SIG-M5 treated with dmso at 0.1 percent for 504 hours (cell line): ENCODE measurements at regions not wholly inside any gene's neighbourhood (a gene's known extent, or its start where the extent isn't known, plus 50 kb on each side); places are given as distances from the start of the nearest gene placed in this dataset.

Experiments
- DNase-seq: peaks from one replicate; lab custom pipeline; 2025; ENCODE audit not compliant: unreplicated experiment; lab: John Stamatoyannopoulos, UW

DNA sequence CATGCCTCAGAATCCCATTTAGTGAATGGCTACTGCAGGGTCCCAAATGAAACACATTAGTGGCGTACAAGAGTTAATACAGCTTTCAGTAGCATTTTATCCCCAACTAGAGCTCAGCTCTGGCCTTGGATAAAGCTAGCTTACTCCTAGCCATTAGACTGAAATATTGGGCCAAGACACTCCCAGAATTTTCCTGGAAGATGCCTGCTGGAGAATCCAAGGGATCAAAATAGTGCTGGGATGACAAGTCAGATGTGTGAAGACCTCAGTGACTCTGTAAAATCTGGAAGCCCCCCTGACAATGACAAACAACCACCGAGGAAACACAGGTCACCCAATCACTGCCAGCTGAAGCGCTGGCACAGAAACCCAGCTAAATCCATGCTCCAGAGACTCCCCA lies 303.1 kb upstream of the SORL1-AS1 start:
- no peak for DNase-seq

DNA sequence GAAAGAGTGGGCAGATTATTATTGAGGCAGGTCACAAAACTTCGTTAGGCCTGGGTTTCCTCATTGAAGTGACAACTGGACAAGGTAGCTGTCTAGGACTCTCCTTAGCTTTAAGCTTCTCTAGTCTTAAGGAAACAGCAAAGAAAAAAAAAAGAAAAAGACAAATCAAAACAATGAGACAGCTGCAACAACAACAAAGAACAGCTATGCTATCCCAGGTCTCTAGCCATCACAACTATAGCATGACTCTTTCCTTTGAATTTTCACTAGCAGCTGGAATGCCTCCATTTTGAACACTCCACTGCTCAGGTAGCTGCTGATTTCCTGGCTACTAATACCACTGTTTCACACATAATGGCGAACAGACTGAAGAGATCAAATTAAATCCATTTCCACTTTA lies 302.4 kb upstream of the SORL1-AS1 start:
- no peak for DNase-seq

DNA sequence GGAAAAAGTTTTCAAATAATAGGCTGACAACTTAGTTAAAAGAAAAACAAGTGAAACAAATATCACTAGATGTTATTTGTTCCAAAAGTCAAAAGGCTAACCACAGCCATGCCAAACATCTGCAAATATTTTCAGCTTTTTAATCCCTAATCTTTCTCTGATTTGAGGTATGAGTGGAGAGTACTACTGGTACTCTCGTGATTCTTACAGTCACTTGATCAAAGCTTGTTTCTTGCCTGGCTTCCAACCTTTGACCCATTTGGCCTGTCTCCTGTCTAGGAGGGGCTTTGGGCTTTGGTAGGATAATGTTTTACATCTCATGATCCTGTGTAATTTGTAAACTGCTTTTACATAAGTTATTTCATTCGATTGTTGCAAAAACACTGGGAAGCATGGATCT lies 301.8 kb upstream of the SORL1-AS1 start:
- DNase-seq: no peak

DNA sequence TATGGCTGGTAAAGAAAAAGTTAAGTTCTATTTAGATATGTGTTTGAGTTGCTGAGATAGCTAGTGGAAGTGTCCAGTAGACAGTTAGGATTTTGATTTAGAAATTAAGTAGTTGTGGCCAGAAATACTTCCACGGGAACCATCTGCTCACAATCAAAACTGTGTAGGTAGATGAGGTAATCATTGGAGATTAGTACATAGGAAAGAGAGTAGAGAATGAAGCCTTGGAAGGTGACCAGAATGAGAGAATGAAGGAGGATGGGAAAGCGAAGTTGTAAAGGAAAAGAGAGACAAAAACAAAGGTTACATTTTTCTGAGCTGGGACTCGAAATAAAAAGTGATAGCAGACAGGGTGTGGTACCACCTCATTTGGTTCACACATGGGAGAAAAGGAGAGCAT lies 296.9 kb upstream of the SORL1-AS1 start:
- DNase-seq: no peak

DNA sequence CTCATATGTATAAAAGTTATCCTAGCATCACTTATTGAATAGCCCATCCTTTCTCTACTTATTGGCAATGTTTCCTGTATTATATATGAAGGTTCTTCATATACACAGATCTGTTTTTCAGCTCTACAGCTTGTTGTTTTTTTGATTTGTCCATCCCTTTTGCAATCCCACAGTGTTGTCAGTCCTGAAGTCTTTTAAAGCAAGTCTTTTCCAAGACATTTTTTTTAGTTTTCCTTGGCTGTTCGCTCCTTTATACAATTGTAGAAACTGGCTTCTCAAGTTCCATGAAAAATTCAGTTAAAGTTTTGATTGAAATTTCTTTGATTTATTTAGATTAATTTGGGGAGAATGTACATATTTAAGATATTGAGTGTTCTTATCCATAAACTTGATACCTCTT lies 295.3 kb upstream of the SORL1-AS1 start:
- no peak for DNase-seq

DNA sequence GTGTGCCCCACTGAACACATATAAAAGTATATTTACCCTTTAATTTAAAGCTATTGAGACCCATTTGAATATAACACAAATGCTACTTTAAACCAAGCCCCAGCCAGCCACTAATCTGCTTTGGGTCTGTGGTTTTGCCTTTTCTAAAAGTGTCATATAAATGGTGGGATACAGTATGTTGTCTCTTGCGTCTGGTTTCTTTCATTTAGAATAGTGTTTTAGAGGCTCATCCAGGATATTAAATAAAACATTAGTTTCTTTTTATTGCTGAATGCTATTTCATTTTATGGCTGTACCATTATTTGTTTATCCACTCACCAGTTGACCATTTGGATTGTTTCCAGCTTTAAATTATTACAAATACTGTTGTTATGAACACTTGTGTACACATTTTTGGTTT lies 290.5 kb upstream of the SORL1-AS1 start:
- no peak for DNase-seq

DNA sequence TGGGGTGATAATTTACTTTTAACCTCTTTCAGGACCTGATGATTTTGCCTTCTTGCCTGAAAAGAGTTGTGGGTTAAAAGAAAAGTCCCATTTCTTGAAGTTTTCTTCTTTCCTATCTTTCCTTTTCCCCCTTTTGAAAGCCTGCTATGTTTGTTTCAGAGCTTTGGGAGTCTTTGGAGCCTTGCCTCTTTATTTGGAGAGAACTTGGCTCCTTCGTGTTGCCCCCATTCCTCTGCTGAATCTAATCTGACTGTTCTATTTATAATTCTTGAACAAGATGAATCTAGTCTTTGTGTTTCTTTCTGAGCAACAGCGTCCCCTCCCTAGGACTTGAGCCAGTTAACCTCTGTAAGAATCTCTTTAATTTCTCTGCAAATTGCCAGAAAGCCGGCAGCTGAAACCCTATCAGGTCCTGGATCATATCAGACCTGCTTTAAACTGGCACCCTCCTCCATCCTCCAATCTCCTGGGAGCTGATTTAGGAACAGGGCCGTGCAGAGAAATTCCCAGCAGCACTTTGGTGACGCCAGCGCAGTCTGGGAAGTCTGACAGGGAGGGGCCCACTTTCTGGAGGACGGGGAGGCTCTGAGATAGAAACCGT lies 289.1 kb upstream of the SORL1-AS1 start:
- no peak for DNase-seq

DNA sequence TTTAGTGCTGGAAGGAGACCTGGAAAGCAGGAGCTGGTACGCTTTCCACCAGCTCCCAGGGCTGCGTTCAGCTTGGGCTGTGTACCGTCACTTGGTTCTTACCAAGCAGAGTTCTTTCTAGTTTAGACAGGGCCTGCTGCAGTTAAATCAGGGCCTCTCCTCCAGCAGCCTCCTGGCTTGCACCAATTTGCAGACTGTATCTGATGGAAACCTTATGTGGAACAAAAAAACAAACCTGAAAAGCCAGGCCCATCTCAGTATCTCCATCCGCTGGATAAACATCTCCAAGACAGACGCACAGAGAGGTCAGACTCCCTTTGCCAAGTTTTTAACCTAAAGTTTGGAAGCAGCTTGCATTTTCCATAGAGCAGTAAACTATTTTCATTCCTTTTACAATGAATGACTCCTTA lies 288.6 kb upstream of the SORL1-AS1 start:
- DNase-seq: no peak

DNA sequence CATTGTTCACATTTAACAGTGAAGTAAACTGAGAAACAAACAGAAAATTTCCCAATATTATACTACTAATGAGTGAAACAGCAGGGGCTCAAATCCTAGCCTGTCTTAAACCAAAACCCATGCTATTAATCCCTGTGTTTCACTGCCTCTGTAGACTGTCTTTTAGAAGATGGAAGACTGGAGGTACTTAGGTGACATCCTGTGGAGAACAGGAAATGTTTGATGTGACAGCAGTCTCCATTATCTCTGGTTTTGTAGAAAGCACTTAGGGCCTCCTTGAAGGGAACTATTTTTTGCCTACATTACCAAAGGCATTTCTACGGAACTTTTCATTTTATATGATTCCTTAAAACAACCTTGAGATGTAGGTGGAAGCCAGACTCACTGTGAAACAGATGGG lies 288.1 kb upstream of the SORL1-AS1 start:
- no peak for DNase-seq

DNA sequence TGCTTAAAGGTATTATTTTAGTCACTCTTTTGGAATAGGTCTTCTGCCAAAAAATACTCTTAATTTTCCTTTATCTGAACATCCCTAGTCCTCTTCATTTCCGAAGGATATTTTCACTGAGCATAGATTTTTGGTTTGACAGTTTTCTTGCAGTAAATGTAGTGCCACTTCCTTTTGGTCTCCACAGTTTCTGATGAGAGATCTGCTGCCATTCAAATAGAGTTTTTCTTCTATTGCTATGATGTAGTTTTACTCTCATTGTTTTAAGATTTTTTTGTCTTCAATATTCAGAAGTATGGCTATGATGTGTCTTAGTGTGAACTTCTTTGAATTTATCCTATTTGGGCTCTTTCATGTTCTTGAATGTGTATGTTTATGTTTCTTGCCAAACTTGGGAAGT lies 281.1 kb upstream of the SORL1-AS1 start:
- DNase-seq: no peak

DNA sequence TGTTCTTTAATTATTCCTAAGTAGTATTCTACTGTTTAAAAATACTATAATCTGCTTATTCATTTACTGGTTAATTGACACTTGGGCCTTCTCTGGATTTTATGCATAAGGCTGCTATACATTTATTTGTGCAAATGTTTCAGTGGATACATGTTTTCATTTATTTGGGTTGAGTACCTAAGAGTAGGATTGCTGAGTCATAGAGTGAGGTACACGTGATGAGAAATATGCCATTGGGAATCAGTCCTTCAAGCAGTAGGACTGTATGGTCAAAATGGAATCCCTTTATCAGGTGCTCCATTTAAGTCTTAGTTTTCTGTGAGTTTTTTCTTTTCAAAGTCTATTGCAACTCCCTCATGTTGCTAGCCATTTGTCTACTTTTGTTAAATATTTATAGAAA lies 275.2 kb upstream of the SORL1-AS1 start:
- DNase-seq: no peak

DNA sequence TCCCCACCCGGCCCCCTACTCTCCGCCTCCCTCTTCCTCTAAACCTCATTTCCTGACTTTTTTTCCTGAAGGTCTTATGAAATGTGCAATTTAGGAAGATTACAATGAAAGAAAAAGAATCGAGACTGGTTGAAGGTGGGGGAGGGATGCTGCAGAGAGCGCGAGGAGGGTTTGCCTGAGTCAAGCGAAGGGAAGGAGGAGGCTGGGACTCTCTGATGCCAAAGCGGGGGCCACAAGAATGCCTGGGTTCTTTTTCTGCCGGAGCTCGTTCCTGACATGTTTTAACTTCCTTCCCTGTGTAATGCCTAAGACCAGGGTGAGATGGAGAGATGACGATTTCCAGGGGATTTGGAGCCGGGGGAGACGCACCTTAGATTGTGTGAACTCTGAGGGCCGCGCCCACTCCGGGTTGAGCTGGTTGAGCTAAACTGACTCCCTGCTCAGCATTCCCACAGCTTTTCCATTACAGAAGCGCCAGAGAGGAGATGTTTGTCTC lies 270.5 kb upstream of the SORL1-AS1 start:
- no peak for DNase-seq

DNA sequence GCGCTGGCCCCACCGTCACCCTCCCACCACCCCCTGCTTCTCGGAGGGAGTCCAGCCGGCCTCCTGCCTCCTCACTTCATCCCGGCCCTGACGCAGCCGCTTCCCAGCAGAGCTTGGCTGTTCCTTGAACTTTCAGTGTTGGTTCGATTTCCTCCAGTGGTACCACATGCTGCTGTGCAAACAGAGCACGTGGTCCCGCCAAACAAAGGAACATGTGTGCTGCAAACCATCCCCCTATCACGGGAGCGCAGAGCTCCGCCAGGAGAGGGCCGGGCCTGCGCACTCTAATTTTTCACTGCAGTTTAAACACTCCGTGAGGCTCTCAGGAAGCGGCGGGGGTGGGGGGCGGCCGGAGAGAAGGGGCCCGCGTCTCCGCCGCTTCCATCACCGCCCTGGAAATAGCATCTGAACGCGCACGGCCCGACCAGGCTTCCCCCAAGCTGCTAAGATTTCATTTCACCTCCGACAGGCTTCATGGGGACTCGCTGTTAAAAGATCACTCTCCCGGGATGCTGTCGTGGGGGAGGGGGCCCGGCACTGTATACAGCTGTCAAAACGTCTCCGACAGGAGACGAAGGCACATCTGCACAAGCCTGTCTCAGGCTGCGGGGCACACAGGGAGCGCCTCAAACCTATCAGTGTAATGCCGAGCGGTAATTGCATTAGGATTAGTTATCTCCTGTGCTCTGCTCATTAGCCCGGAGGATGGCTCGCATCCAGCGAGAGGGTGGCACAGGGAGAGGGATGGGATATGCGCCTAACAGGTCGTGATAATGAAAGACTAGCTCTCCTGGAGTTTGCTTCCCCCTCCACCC lies 269.9 kb upstream of the SORL1-AS1 start:
- no peak for DNase-seq

DNA sequence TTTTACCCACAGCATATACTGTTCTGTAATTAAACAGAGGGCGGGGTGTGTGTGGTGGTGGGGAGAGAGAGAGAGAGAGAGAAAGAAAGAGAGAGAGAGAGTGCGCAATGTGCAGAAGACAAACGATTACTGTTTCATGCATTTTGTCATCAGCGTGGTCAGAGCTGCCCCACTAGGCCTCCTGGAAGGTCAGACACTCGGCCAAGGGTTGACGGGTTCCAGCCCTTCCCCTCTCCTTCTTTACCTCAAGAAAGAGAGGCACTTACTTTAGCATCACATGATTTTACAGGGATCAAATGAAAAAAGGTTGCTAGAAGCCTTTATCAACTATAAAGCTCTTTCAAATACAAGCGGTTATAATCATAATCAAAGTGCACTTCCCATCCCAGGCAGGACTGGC lies 269.2 kb upstream of the SORL1-AS1 start:
- no peak for DNase-seq

DNA sequence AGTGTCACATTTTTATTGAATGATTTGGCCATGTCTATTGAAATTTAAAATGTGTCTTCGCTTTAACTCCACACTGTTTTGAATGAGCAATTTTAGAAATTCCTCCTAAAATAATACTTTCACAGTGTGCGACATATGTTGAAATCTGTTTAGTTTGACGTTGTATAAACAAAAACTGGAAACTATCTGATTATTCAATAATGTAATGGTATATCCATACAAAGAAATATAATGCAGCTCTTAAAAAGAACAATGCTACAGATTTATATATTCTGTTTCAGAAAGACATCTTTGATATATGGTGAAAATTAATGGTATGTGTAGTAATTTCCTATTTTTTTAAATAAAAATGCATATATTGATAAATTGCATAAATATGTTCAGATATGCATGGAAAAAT lies 268.7 kb upstream of the SORL1-AS1 start:
- DNase-seq: no peak

DNA sequence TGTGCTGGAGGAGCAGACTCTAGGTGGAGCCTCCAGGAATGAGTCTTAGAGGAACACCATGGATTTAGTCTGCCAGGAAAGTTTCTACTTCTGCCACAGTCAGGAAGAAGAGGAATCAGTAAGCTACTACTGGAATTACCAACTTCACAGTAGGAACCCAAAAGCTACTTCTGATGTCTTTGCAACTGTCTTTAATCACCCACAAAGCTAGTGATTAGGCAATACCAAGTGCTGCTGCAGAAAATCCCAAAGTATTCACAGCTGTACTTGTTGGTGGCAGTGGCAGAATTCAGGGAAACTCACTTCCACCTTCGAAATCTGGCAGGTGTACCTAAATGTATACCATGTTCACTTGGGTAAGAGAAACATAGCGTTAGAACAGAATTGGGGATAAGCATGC lies 264.5 kb upstream of the SORL1-AS1 start:
- no peak for DNase-seq

DNA sequence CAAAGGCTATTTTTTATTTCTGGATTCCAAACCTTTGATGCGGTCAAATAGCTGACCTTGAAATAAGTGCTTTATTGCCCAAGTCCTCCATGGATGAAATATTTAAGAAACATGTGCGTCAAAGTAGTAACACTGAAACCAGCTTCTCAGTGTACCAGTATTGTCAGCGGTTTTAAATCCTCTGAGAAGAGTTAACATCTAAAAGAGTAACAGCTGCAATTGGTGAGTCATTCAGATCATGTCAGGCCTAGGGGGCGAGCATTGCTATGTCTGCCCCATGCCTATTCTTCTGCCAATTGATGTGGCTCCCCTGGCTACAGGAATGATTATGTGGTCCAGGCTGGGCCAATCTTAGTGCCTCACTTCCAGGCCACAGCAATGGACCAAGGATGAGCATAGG lies 263.3 kb upstream of the SORL1-AS1 start:
- no peak for DNase-seq

DNA sequence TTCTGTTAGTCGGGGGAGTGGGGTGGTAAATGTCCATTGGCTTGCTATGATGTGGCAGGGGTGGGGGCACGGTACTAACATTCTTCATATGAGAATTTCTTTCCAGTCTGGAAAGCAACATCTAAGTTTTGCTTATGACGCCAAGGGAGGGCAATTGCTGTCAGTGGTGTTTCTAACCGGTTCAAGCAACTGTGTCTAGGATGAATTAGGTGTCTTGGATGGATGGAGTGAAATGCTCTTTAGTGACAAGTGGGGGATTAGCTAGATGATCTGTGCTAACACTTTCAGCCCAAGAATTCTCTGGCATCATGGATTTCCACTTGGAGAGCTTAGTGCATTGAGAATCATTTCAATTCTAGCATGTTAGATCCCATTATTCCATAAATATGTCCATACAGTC lies 262.6 kb upstream of the SORL1-AS1 start:
- no peak for DNase-seq

DNA sequence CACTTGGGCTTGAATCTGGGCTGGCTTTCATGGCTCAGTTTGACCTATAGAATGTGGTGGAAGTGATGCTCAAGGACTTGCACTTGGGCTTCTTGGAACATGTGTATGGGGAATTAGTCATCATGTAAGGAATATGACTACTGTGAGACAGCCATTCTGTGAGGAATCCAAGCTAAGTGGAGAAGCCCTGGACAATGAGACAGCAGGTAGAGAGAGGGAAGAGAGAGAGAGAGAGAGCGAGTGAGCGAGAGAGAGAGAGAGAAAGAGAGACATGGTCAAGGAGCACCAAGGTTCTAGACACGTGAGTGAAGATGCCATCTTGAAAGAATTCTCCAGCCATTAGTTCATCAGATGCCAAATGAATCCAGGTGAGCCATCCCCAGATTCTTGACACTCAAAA lies 261.6 kb upstream of the SORL1-AS1 start:
- DNase-seq: no peak

DNA sequence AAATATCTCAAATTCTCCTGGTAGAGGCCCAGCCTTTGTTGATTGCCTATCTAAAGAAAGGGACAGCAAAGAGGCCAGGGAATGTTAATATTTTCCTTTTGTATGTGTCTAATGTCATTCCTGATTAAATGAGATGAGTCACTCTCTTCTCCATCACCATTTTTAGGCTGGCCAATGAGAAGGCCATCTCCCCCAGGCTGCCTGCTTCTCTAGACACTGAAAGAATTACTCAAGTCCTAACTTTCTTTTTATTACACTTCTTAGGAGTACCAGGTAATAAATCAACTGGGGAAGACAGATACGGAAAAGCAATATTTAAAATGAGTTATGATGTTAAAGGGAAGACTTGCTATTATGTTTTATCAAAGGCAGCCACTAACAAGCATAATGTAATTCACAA lies 259.2 kb upstream of the SORL1-AS1 start:
- no peak for DNase-seq

DNA sequence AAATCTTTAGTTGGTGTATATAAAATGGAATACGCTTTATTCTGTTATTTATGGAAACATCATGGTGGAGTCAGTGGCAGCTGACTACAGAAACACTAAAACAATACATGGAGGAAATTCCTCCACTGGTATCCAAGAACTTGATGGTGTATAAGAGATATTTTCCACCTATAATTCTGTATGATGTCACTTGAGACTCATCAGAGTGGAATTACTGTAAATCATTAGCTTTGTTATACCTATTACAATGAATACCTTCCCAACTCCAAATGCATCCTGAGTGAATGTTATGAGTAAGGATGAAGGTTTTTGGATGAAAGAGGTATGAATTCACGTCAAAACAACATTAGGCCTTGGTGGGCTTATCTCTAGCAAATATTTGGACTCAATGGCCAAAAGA lies 258.5 kb upstream of the SORL1-AS1 start:
- DNase-seq: no peak

DNA sequence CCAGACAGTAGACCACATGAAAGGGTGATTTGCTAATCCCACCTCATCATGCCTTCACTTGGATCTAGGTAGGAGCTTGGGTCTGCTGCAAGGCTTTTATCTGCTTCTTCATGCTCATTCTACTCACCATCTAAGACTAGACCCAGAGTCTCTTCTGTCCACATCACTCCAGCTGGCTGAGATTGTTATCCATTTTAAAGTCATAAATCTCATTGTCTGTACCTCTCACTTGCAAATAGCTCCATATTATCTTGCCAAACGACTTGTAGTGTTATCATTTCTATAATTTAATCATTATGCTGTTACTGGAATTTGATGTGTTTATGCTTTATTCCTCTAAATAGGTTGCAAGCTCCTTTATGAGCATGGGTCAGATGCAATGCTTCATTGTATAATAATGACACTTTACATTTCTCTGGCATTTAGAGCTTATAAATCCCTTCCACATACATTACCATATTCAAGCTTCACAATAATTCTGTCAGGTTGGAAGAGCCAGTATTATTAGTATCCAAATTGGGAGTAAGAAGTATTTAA lies 254.2 kb upstream of the SORL1-AS1 start:
- no peak for DNase-seq

DNA sequence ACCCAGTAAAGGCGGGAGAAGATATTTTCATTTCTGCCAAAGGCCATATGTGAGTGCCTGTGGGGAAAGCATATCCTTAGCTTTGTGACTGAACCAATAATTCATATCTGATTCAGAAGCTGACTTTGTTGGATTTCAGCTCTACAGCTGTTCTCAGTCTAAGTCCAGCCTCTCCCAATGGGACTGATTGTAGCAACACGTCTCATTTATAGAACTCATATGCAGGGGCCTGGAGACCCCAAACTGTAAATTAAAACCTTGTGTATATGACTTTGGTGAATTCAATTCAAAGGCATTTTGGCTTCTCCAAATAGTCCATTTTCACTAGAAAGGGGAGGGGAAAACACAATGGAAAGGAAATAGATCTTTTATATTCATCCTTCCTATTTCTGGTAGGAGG lies 250.4 kb upstream of the SORL1-AS1 start:
- no peak for DNase-seq
